Stimulated activated CD4-positive, alpha-beta T cell treated with anti-CD3 and anti-CD28 coated beads, Interleukin-1b, Interleukin-23, amount 100 ng/mL, for 24 hours (primary cell): ENCODE measurements at regions not wholly inside any gene's neighbourhood (a gene's known extent, or its start where the extent isn't known, plus 50 kb on each side); places are given as distances from the start of the nearest gene placed in this dataset.

ENCODE experiments used
- DNase-seq, 4 experiments: peaks; one replicate each; pipeline ENCODE4 v3.0.0-alpha.2; 2020; ENCODE audit warnings: low read depth in 4 of 4, low spot score in 1 of 4

DNA sequence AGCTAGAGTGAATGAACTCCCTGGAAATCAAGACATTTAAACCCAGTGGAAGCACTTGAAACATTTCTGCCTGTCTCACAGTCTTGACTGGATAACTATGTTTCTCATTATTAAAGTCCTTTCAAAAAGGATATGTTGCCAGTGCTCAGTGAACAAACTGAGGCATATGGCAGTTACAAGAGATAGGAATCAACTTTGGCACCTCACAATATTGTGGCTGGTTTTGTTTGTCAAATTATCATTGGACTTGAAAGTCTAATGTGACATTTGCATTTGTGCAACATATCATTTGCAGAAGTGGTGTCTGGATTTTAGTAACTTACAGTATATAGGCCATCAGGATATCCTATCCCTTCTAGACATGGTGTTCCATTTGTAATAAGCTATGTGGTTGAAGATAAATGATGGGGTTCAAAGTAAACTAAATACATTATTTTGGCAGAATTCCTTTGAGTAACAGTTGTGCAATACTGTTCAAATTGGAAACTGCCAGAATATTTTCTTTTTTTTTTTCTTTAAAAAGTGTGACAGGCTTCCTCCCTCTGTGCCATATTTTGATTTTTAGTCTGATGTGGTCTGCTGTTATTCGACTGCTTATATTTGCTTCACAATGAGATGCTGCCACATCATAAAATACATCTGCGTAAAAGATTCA is 927.7 kb downstream of the FLRT2 start:
- DNase-seq, result no peak

DNA sequence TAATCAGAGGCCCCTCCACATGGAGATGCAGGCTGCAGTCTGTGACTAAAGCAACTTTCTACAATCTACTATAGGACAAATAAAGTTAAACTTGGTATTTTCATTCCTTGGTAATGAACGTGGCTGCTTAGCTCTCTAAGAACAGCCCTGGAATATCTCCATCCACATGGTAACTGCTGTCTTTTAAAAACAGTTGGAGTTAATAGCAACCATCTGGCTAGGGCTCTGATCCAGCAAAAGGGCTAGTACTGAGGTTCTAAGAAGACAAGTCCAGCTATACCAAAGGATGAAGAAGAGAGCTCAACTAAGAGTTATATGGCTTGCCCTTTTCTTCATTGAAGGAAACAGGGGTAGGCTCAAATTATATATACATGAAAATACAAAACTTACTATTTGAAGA is 920.1 kb downstream of the FLRT2 start:
- DNase-seq, result no peak

DNA sequence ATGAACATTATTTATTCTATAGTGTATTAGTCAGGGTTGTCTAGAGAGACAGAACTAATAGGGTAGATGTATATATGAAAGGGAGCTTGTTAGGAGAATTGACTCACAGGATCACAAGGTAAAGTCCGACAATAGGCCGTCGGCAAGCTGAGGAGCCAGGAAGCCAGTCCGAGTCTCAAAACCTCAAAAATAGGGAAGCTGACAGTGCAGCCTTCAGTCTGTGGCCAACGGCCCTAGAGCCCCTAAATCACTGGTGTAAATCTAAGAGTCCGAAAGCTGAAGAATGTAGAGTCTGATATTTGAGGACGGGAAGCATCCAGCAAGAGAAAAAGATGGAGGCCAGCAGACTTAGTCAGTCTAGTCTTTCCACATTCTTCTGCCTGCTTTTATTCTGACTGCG is 912.2 kb downstream of the FLRT2 start:
- DNase-seq, result no peak

DNA sequence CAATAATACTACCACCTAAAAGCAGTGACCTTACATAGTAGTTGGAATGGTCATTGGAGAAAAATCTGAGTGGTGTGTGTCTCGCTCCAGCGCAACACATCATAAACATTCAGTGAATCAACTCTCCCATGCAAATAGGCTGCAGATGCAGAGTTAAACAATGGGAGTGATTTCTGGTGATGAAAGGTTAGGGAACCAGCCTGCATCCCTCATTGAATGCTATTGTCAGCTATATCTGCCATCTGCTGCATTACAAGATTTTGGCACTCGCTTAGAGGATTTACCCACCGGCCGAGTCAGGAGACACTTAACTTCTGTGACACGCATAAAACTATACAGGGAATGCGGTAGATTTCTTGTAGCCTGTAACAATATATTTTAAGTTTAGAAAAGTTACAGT is 900.9 kb downstream of the FLRT2 start:
- DNase-seq, result no peak

DNA sequence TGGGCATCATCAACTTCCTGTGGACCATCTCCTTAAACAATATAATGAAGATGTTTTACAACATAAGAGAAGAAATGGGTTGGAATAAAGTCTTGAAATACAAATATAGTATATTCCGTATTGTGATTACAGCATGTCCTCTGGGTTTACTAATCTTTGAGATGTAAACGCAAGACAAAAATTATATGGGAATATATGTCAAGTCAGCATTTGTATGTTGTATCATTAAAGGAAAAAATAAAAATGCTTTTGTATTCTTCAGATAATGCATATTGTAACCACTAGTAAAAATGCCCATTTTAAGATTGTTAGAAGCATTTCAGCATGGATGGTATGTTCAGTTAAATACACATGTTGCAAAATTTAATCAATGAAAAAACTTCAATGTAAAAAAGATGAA is 893.3 kb downstream of the FLRT2 start:
- DNase-seq, result no peak

GRCh38 chr14:86420131-86420530 is 890.2 kb downstream of the FLRT2 start:
- DNase-seq, result no peak

- DNase-seq, result no peak
Observed at GRCh38 chr14:86414146-86414545, 884.2 kb downstream of the FLRT2 start.

GRCh38 chr14:86404989-86405649 is 875.2 kb downstream of the FLRT2 start:
- no peak for DNase-seq

GRCh38 chr14:86404425-86404824 is 874.5 kb downstream of the FLRT2 start:
- DNase-seq, result no peak

DNA sequence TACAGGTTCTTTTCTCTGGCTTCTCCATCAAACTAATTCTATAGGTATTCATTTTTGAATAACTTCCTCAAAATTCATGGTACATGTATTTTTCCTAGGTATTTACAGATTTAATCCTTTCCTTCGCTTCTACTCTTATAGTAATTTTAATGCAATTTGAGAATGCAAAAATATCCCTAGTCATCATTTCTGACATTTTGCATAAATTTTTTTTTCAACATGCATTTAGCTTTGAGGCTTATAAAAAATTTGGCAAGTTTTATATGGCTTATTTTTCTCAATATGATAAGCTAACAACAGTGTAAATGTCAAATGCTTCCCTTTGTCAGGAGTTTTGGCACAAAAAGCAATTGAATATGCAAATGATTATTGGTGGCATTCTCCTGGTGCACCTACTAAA is 872.6 kb downstream of the FLRT2 start:
- DNase-seq, result no peak

- no peak for DNase-seq
Observed at GRCh38 chr14:86391085-86391484, 861.1 kb downstream of the FLRT2 start.

DNA sequence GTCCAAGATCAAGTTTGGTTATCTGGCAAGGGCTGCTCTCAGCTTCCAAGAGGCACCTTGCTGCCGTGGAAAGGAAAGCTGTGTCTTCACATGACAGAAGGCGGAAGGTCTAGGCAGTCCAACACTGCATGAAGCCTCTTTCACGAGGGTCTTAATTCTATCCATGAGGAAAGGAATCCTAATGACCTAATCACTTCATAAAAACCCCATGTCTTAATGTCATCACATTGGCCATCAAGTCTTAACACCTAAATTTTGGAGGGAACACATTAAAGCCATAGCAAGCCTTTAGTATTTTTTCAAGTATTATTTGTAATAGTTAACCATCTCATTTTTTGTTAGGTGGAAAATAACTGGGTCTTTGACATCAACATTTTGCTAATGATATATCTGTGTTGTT is 858.3 kb downstream of the FLRT2 start:
- no peak for DNase-seq

GRCh38 chr14:86373886-86374285 is 843.9 kb downstream of the FLRT2 start:
- DNase-seq, result no peak

GRCh38 chr14:86372402-86372801 is 842.5 kb downstream of the FLRT2 start:
- no peak for DNase-seq

- DNase-seq, result no peak
Observed at GRCh38 chr14:86364634-86365033, 834.7 kb downstream of the FLRT2 start.

DNA sequence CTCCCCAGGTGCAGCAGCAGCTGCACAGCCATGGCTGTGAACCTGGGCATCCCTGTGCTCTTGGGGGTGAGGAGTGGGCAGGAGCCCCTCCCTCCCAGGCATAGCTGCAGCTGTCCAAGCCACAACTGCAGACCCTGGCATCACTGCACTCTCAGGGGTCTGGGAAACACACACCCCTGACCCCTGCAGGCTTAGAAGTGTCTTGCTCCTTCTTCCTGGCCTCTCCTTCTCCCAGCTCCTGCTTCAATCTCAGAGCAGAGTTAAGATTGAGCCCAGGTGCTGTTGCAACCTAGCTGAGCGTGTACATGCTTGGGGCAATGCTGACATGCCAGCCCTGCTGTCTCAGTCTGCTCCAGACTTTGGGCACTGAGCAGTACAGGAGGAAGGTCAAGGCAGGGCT is 833.6 kb downstream of the FLRT2 start:
- DNase-seq, result no peak

DNA sequence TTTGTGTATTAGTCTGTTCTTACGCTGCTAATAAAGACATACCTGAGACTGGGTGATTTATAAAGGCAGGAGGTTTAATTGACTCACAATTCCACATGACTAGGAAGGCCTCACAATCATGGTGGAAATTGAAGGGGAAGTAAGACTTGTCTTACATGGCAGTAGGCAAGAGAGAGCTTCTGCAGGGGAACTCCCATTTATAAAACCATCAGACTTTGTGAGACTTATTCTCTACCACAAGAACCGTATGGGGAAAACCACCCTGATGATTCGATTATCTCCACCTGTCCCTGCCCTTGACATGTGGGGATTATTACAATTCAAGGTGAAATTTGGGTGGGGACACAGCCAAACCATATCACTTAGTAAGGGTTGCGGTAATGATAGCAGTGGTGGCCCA is 833.1 kb downstream of the FLRT2 start:
- no peak for DNase-seq

GRCh38 chr14:86357876-86358275 is 827.9 kb downstream of the FLRT2 start:
- no peak for DNase-seq

DNA sequence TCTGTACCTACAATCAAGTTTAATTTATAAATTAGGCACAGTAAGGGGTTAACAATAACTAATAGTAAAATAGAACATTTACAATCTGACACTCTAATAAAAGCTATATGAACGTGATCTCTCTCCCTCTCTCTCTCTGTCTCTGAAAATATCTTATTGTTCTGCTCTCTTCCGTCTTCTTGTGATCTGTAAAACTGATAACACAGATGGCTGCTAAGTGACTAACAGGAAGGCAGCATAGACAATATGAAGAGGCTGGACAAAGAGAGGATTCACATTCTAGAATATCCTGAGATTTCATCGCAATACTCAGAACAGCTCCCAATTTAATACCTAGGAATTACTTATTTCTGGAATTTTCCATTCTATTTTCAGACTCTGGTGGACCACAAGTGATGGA is 827.2 kb downstream of the FLRT2 start:
- DNase-seq, result no peak

- no peak for DNase-seq
Observed at GRCh38 chr14:86346818-86347384, 817.0 kb downstream of the FLRT2 start.

- DNase-seq, result no peak
Observed at GRCh38 chr14:86334355-86334754, 804.4 kb downstream of the FLRT2 start.

GRCh38 chr14:86333493-86333892 is 803.5 kb downstream of the FLRT2 start:
- no peak for DNase-seq

GRCh38 chr14:86331341-86331740 is 801.4 kb downstream of the FLRT2 start:
- DNase-seq, result no peak
